HUES6 (cell line): ENCODE measurements at regions not wholly inside any gene's neighbourhood (a gene's known extent, or its start where the extent isn't known, plus 50 kb on each side); places are given as distances from the start of the nearest gene placed in this dataset.
"Not testable (repeated sequence)": the region's sequence is repeated elsewhere in the genome, so short reads cannot be mapped to it uniquely, and the experiment has no call there.

ENCODE experiments used
- H3K27ac ChIP-seq: 2 replicates; pipeline ENCODE4 v1.7.0; 2013; ENCODE audit warnings: low read depth, mild to moderate bottlenecking, low read length, inconsistent platforms
- H3K27me3 ChIP-seq: 2 replicates; pipeline ENCODE4 v1.6.1; 2013; ENCODE audit warnings: low read length; ENCODE audit not compliant: control insufficient read depth, insufficient read depth
- H3K36me3 ChIP-seq: 2 replicates; pipeline ENCODE4 v1.6.1; 2013; ENCODE audit warnings: low read length; ENCODE audit not compliant: control insufficient read depth, insufficient read depth
- H3K4me1 ChIP-seq: 2 replicates; pipeline ENCODE4 v1.6.1; 2013; ENCODE audit warnings: low read length; ENCODE audit not compliant: control insufficient read depth, insufficient read depth
- H3K4me3 ChIP-seq: 2 replicates; pipeline ENCODE4 v1.5.1; 2013; ENCODE audit warnings: low read depth, low read length
- H3K9ac ChIP-seq: one replicate; pipeline ENCODE4 v1.6.1; 2013; ENCODE audit warnings: mild to moderate bottlenecking, low read length
- H3K9me3 ChIP-seq: 2 replicates; pipeline ENCODE4 v1.6.1; 2013; ENCODE audit warnings: low read depth, low read length; ENCODE audit not compliant: control insufficient read depth, insufficient read depth

DNA sequence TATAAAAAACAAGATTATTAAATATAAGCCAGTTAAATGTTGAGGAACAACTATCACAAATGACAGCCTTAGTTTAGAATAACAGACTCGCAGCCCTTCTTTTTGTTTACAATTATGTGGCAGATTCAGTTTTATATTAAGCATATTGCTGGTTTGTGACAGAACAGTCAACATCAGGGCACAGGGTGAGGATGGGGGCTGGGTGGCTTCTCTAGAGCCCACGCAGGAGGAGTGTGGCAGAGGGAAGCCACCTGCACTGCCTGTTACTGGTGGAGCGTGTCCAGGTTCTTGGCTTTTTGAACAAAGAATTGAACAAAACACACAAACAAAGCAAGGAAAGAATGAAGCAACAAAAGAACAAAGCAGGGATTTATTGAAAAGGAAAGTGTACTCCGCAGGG, 1415.2 kb downstream of the KHDRBS2 start:
- not testable (repeated sequence) for H3K4me3 ChIP-seq, H3K27me3 ChIP-seq, H3K27ac ChIP-seq, H3K9ac ChIP-seq, H3K36me3 ChIP-seq, H3K4me1 ChIP-seq, H3K9me3 ChIP-seq

DNA sequence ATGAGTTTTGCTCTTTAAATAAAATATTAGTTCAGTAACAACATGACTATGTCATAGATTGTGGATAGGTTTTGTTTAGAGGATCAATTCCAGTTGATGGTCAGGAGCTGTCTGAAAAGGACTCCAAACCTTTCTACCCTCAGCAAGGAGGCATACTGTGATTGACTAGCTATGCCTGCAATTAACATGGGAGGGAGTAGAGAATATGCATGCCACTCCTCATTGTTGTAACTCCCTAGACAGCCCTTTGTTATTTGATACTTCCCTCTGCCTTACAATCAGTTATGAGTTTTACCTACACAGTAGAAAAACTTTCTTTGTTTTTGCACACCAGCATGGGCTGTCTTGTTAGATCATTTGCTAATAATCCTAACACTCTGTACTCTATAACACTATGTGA, 1418.5 kb downstream of the KHDRBS2 start:
- H3K9me3 ChIP-seq, result no peaks in the 10 kb centered on the region
- no peak overlapping the region for H3K4me3 ChIP-seq
- no peak overlapping the region for H3K9ac ChIP-seq
- no peaks in the 10 kb centered on the region for H3K27me3 ChIP-seq
- no peaks in the 10 kb centered on the region for H3K36me3 ChIP-seq
- no peaks in the 10 kb centered on the region; the same call in none of the 2 replicates for H3K4me1 ChIP-seq
- no peak overlapping the region for H3K27ac ChIP-seq

DNA sequence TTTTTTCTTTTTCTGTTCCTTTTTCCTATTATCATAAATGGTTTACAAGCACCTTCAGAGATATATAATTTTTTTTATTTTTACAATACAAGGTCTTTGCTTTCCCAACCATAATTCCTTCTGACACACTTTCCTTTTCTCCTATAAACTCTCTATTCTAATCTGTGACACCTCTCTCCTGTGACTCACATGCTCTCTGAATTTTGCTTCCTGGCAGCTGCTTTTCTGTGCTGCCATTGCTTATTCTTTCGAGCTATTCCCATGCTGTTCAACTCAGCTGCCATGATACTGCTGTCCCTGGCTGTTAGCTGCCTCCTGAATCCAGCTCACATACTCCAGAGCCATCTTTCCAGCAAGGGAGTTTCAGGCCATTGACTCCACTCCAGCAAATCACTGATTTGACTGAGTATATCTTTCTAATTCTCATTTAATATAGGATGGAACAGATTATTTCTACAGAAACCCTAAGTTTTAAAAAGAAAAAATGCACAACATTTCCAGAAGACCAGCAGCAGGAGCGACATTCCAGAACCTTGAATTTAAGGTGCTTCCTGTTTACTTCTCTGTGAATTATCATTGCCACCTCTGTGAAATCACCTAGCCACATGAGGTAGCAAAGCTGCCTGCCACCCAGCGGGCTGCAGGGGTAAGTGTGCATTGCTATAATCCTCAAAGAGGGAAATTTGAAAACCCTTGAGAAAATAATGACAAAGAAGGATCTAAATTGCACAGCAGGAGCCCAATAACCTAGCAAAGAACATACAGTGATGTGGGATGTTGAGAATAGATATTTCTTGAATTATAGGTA, 1442.6 kb downstream of the KHDRBS2 start:
- H3K27ac ChIP-seq, H3K4me3 ChIP-seq, H3K9ac ChIP-seq, H3K27me3 ChIP-seq, H3K36me3 ChIP-seq, H3K4me1 ChIP-seq, H3K9me3 ChIP-seq: not testable (repeated sequence)

DNA sequence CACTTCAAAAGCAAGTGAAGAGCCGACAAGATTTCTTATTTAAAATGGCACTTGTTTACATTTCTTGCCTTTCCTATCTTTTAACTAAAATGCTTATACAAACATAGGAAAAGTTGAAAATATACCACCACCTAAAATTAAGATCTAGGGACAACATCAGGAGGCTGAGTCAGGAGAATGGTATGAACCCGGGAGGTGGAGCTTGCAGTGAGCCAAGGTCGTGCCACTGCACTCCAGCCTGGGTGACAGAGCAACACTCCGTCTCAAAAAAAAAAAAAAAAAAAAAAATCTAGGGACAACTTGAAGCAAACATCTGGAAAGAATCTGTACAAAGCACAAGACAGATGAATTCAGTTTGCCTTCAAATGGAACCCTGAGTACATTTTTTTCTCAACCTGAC, 1455.3 kb downstream of the KHDRBS2 start:
- H3K27me3 ChIP-seq, H3K9ac ChIP-seq, H3K4me3 ChIP-seq, H3K36me3 ChIP-seq, H3K9me3 ChIP-seq, H3K4me1 ChIP-seq, H3K27ac ChIP-seq: not testable (repeated sequence)

DNA sequence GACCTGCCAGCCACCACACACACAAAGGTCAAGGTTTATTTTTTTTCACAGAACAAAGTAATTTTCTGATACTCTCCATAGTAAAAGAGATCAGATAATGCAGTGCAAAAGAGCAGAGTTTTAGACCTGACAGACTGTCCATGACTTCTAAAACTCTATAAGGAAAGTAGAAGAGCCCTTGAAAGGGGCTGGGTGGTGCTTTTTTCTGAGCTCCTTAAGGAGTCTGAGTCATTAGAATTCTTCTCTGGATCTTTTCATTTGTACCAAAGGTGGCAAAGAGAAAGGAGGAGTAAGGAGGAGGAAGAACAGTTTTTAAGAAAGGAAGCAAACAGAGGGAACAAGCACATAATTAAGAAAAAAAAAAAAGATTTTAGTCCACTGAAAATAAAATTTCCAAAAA, 1463.4 kb downstream of the KHDRBS2 start:
- H3K9ac ChIP-seq, H3K4me3 ChIP-seq, H3K27me3 ChIP-seq, H3K36me3 ChIP-seq, H3K27ac ChIP-seq, H3K4me1 ChIP-seq, H3K9me3 ChIP-seq: not testable (repeated sequence)

DNA sequence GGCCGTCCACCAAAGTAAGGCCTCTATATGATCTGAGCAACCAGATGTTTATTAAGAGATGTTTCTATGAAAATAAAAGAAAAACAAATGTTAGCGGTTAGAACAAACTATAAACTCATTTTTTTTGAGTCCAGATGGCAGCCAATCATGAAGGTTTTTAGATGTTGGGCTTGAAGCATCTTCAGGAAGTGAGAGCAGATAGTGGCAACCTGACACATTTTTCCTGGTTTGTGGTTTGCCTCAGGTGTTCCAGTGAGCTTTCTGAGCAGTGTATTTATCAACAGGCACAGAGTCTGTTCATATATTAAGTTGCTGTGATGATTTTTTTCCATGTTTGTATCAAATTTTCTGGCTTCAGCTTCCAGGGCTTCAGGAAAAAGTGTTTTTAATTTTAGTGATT, 1468.0 kb downstream of the KHDRBS2 start:
- not testable (repeated sequence) for H3K9ac ChIP-seq, H3K4me3 ChIP-seq, H3K9me3 ChIP-seq, H3K4me1 ChIP-seq, H3K27me3 ChIP-seq, H3K27ac ChIP-seq, H3K36me3 ChIP-seq

DNA sequence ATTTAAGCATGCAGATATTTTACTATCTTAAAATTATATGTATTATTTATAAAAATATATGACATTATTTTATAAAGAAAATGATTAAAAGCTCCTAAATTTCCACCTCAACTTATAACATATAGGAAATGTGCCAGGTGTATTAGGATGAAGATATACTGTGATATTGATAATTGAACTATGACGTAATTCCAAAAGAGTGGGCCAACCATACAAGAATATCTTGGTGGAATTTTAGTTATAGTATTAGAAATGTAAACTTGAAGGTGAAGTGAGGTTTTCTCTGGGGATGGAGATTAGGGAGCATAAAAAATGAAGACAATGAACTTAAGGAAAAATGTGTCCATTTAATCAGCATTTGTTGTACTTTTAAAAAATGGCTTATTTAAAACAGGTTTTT, 1471.2 kb downstream of the KHDRBS2 start:
- H3K27me3 ChIP-seq, H3K27ac ChIP-seq, H3K9ac ChIP-seq, H3K4me3 ChIP-seq, H3K9me3 ChIP-seq, H3K36me3 ChIP-seq, H3K4me1 ChIP-seq: not testable (repeated sequence)

DNA sequence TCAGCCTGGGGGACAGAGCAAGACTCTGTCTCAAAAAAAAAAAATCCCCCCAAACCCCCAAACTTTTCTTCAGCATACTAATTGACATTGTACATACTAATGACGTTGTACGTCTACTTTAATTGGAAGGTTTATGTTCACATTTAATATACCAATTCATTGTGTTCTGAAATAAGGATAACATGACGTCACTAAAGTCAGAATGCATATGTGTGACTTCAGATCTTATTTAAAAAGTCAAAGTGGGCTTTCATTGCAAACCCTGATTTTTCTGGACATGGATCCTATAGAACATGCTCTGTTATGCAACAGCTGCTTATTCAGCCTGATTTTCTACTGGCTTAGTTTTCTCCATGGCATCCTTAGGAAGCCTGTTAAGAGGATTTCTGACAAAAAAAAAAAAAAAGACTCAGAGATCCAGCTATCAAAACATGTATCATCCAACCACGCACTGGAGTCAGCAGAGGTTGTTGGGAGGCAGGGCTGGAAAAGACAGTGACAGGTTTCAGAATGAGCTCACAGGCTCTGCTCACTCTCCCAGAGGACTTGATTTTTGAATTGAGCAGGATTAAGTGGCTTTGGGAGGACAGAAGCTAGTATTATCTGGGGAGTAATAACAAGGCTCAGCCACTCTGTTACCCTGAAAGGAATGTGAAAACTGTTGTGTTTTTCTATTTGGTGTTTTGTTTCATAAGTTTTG, 1472.0 kb downstream of the KHDRBS2 start:
- not testable (repeated sequence) for H3K36me3 ChIP-seq, H3K4me3 ChIP-seq, H3K27me3 ChIP-seq, H3K9me3 ChIP-seq, H3K27ac ChIP-seq, H3K4me1 ChIP-seq, H3K9ac ChIP-seq

DNA sequence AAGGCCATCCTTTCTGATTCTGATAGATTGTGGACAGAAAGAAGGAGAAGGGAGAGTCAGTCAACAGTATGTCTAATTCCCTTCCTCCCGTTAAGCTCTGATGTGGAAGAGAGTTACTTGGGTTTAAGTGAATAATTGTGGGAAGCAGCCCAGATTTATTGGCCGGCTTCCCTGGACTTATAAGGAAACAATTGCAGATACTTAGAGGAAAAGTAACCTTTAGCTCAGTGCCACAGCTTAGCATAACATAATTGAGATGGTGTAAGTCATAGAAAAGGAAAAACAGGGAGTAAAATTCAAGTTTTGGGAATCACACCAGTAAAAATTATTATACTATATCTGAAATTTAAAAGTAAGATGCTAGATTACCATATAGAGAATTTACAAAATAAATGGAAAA, 1475.8 kb downstream of the KHDRBS2 start:
- not testable (repeated sequence) for H3K9me3 ChIP-seq, H3K27me3 ChIP-seq, H3K9ac ChIP-seq, H3K36me3 ChIP-seq, H3K4me3 ChIP-seq, H3K4me1 ChIP-seq, H3K27ac ChIP-seq

DNA sequence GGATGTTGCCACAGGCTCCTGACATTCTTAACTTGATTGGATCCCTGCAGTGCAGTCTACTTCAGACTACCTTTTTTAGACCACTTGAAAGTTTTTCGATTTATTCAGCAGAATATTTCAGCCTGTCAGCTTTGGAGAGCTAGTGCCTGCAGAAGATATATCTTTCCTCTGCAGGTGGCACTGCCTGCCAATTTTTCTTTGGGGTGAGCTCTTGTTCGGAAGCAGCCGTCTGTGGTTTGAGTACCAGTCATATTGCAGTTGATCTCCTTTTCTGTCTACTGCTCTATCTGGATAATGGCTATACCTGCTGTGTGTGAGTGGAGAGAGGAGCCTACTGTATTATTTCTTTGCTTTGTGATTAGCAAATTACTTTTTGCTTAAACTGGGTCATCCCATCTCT, 1486.9 kb downstream of the KHDRBS2 start:
- not testable (repeated sequence) for H3K4me1 ChIP-seq, H3K9ac ChIP-seq, H3K27me3 ChIP-seq, H3K36me3 ChIP-seq, H3K4me3 ChIP-seq, H3K27ac ChIP-seq, H3K9me3 ChIP-seq

DNA sequence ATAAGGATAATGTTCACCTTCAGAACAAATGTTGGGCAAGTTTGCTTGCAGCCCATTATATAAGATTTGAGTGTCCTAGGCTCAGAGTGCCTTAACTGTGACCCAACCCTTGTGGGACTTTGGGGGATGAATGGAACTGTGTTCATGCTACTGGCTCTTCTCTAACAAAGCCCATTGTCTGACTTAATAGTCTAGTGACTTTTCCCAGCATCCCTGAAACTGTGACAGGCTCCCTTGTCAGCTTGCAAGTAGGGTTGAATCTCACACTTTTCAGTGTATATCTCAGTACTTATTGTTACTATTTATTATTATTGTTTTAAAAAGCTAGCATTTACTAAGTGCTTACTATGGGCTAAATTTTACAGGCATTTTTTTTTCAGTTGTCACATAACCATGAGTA, 1488.2 kb downstream of the KHDRBS2 start:
- H3K9me3 ChIP-seq, H3K27ac ChIP-seq, H3K9ac ChIP-seq, H3K4me3 ChIP-seq, H3K36me3 ChIP-seq, H3K27me3 ChIP-seq, H3K4me1 ChIP-seq: not testable (repeated sequence)
